ENCODE measurements at regions not wholly inside any gene's neighbourhood (a gene's known extent, or its start where the extent isn't known, plus 50 kb on each side); places are given as distances from the start of the nearest gene placed in this dataset.

- TF ChIP-seq POLR2A (IDR thresholded peaks at IDR 0.05) (no peak), CTCF (IDR thresholded peaks at IDR 0.05) (no peak)
These were observed 304.3 kb downstream of the LTN1 start for GRCh38 chr21:28688381-28688780.

Measured in uterus (tissue), 2 donors.